CD4-positive, alpha-beta T cell (primary cell): ENCODE measurements at regions not wholly inside any gene's neighbourhood (a gene's known extent, or its start where the extent isn't known, plus 50 kb on each side); places are given as distances from the start of the nearest gene placed in this dataset.

ENCODE experiments used
- ATAC-seq: fragments of 200-7000 bp; cut with Tn5 transposase; one replicate; pipeline ENCODE4 v1.10.0; 2022; ENCODE audit warnings: mild to moderate bottlenecking; ENCODE audit not compliant: poor library complexity
- CTCF ChIA-PET: fragments of 350-600 bp; sonication (Branson Sonifier 250); formaldehyde crosslinking; loops from one replicate; lab custom pipeline; 2021; ENCODE audit warnings: antibody characterized with exemption, inconsistent platforms; lab: Charles Lee
- POLR2A ChIA-PET: fragments of 350-600 bp; sonication (Branson Sonifier 250); formaldehyde crosslinking; loops from one replicate; lab custom pipeline; 2021; ENCODE audit warnings: antibody characterized with exemption, inconsistent platforms; lab: Charles Lee
- DNase-seq, 14 experiments: peaks; one replicate each; pipeline ENCODE4 v3.0.0-alpha.2; 2013 to 2020; ENCODE audit warnings: mixed read lengths in 2 of 14
- H3K27ac ChIP-seq, 2 donors: one replicate each; pipeline versions ENCODE4 v1.5.1 to v1.7.0; 2013; ENCODE audit warnings: low read length in 2 of 2, low read depth in 1 of 2, mild to moderate bottlenecking in 1 of 2
- H3K27me3 ChIP-seq, 2 experiments: 1 replicate in 1 of 2; 2 replicates in 1 of 2; pipeline versions ENCODE4 v1.6.1 to v1.7.0; 2013; ENCODE audit warnings: low read length in 2 of 2, control low read depth in 1 of 2, mild to moderate bottlenecking in 1 of 2, moderate library complexity in 1 of 2; ENCODE audit not compliant: insufficient read depth in 2 of 2, control insufficient read depth in 1 of 2
- H3K36me3 ChIP-seq: one replicate; pipeline ENCODE4 v1.6.1; 2013; ENCODE audit warnings: low read length, control low read depth; ENCODE audit not compliant: insufficient read depth
- H3K4me1 ChIP-seq: one replicate; pipeline ENCODE4 v1.6.1; 2013; ENCODE audit warnings: low read length, control low read depth; ENCODE audit not compliant: insufficient read depth
- H3K4me3 ChIP-seq: one replicate; pipeline ENCODE4 v1.5.1; 2013; ENCODE audit warnings: mild to moderate bottlenecking, low read length, moderate library complexity
- H3K9me3 ChIP-seq, 2 experiments: 1 replicate in 1 of 2; 2 replicates in 1 of 2; pipeline versions ENCODE4 v1.6.1 to v1.7.0; 2013; ENCODE audit warnings: low read length in 2 of 2, mild to moderate bottlenecking in 2 of 2, control low read depth in 1 of 2, moderate library complexity in 1 of 2; ENCODE audit not compliant: control insufficient read depth in 1 of 2, insufficient read depth in 1 of 2
- H3K27ac Mint-ChIP-seq: one replicate; pipeline ENCODE4 v1.8.0; 2020; ENCODE audit warnings: mixed read lengths
- H3K27me3 Mint-ChIP-seq: one replicate; pipeline ENCODE4 v1.8.0; 2021; ENCODE audit warnings: mixed read lengths
- H3K36me3 Mint-ChIP-seq: one replicate; pipeline ENCODE4 v1.8.0; 2021; ENCODE audit warnings: low read depth, mixed read lengths
- H3K4me1 Mint-ChIP-seq: one replicate; pipeline ENCODE4 v1.8.0; 2021; ENCODE audit warnings: low read depth, mixed read lengths
- H3K4me3 Mint-ChIP-seq: one replicate; pipeline ENCODE4 v1.8.0; 2020; ENCODE audit warnings: mild to moderate bottlenecking, mixed read lengths
- H3K9me3 Mint-ChIP-seq: one replicate; pipeline ENCODE4 v1.8.0; 2020; ENCODE audit warnings: mixed read lengths
- CTCF ChIP-seq: fragments of 200-600 bp; IDR thresholded peaks from one replicate; pipeline ENCODE4 v1.8.0; 2022; ENCODE audit warnings: antibody characterized with exemption, mild to moderate bottlenecking
- intact Hi-C, 2 experiments: fragments of 100-400 bp; cut with DNase I in 1 of 2; cut with micrococcal nuclease in 1 of 2; formaldehyde crosslinking; loops; one replicate each; pipeline versions ENCODE4 v1.15.1 to v1.9.0; 2023 to 2025; cut with DNase I, micrococcal nuclease

- H3K27me3 Mint-ChIP-seq: no peaks in the 10 kb centered on the region
- ChIA-PET CTCF (no interaction called here), POLR2A (no interaction called here)
Measured at GRCh38 chr21:18951271-18952038, 547.9 kb upstream of the TMPRSS15 start.

GRCh38 chr21:18954441-18954844 lies 550.9 kb upstream of the TMPRSS15 start:
- CTCF ChIA-PET: no interaction called here
- H3K4me3 Mint-ChIP-seq: no peak overlapping the region
- no peaks in the 10 kb centered on the region for H3K27me3 Mint-ChIP-seq
- no peak overlapping the region for H3K27ac ChIP-seq
- peaks cover 0 to 6% of the 10 kb centered on the region in 2 experiments for H3K9me3 ChIP-seq
- no peak for TF ChIP-seq CTCF
- intact Hi-C loops: no loop called here
- no peak overlapping the region for H3K27ac Mint-ChIP-seq
- H3K4me1 ChIP-seq: no peaks in the 10 kb centered on the region
- no peaks in the 10 kb centered on the region for H3K4me1 Mint-ChIP-seq
- POLR2A ChIA-PET: no interaction called here
- DNase-seq (no peak), ATAC-seq (no peak)
- H3K36me3 Mint-ChIP-seq: no peaks in the 10 kb centered on the region
- no peaks in the 10 kb centered on the region for H3K36me3 ChIP-seq
- H3K4me3 ChIP-seq: no peak overlapping the region
- H3K27me3 ChIP-seq: no peaks in the 10 kb centered on the region
- peaks cover 6% of the 10 kb centered on the region for H3K9me3 Mint-ChIP-seq

More at GRCh38 chr21:18951271-18952038, 547.9 kb upstream of the TMPRSS15 start:
- no peak for TF ChIP-seq CTCF
- Histone ChIP-seq H3K4me1 (no peaks in the 10 kb centered on the region), H3K4me3 (no peak overlapping the region), H3K36me3 (no peaks in the 10 kb centered on the region), H3K27me3 (no peaks in the 10 kb centered on the region), H3K27ac (no peak overlapping the region), H3K9me3 (peaks cover 0 to 10% of the 10 kb centered on the region in 2 experiments)
- H3K4me3 Mint-ChIP-seq: no peak overlapping the region
- H3K27ac Mint-ChIP-seq: no peak overlapping the region
- no peaks in the 10 kb centered on the region for H3K36me3 Mint-ChIP-seq
- intact Hi-C loops: no loop called here
- peaks cover 6% of the 10 kb centered on the region for H3K9me3 Mint-ChIP-seq
- ATAC-seq (no peak), DNase-seq (no peak)
- no peaks in the 10 kb centered on the region for H3K4me1 Mint-ChIP-seq

GRCh38 chr21:18959817-18960216 lies 556.2 kb upstream of the TMPRSS15 start:
- Mint-ChIP-seq H3K27me3 (no peaks in the 10 kb centered on the region), H3K27ac (no peak overlapping the region), H3K36me3 (no peaks in the 10 kb centered on the region), H3K9me3 (peaks cover 2% of the 10 kb centered on the region), H3K4me3 (no peak overlapping the region), H3K4me1 (no peaks in the 10 kb centered on the region)
- intact Hi-C loops: no loop called here
- no peak overlapping the region for H3K27ac ChIP-seq
- no peaks in the 10 kb centered on the region for H3K36me3 ChIP-seq
- no peaks in the 10 kb centered on the region for H3K9me3 ChIP-seq
- H3K4me1 ChIP-seq: no peaks in the 10 kb centered on the region
- ATAC-seq (no peak), DNase-seq (no peak)
- no peaks in the 10 kb centered on the region for H3K27me3 ChIP-seq
- TF ChIP-seq CTCF: no peak
- no peak overlapping the region for H3K4me3 ChIP-seq
- CTCF ChIA-PET: no interaction called here
- POLR2A ChIA-PET: no interaction called here
